K562 (cell line): ENCODE measurements at regions not wholly inside any gene's neighbourhood (a gene's known extent, or its start where the extent isn't known, plus 50 kb on each side); places are given as distances from the start of the nearest gene placed in this dataset.

ENCODE experiments used
- ATAC-seq: fragments of 200-7000 bp; cut with Tn5 transposase; 3 replicates; pipeline ENCODE4 v1.9.1; 2020; ENCODE audit warnings: moderate library complexity
- BruUV-seq: library from RNA; stranded (reverse); fragments of 400-500 nt; replicated peaks from 2 replicates; lab custom pipeline; 2021; lab: Mats Ljungman, UMichigan
- CTCF ChIA-PET: fragments of 300-600 bp; formaldehyde crosslinking; extraction: SDS; loops from one replicate; lab custom pipeline; 2021; ENCODE audit warnings: low intra/inter-chr PET ratio; lab: Yijun Ruan, JAX
- POLR2A ChIA-PET: fragments of 300-600, 350-650 bp; sonication (Branson Sonifier 250); formaldehyde crosslinking; extraction: SDS; loops from one replicate; lab custom pipeline; 2021; ENCODE audit warnings: antibody characterized with exemption, inconsistent platforms; lab: Yijun Ruan, JAX
- DNase-seq, 4 experiments: peaks; one replicate each; pipeline versions ENCODE4 v3.0.0 to v3.0.0-alpha.2; 2011 to 2018; ENCODE audit warnings: low spot score in 3 of 4, mixed read lengths in 3 of 4; ENCODE audit errors: extremely low read depth in 1 of 4
- FAIRE-seq: peaks from 2 replicates; lab custom pipeline; 2011; peaks lifted over from hg19 to GRCh38; lab: Jason Lieb, UNC
- H2AFZ ChIP-seq: 2 replicates; pipeline ENCODE4 v1.6.0; 2011; ENCODE audit warnings: low read depth, low read length, control low read depth, inconsistent platforms
- H3K27ac ChIP-seq: fragments of 200-600 bp; 3 replicates; pipeline ENCODE4 v1.8.0; 2011; ENCODE audit warnings: low read depth, mild to moderate bottlenecking, control low read depth, inconsistent platforms, low read length, moderate library complexity, mixed read lengths; ENCODE audit errors: extremely low read depth
- H3K27me3 ChIP-seq, 2 experiments: fragments of 300-600 bp in 1 of 2; 2 replicates in 1 of 2; 3 replicates in 1 of 2; pipeline versions ENCODE4 v1.6.0 to v1.8.0; 2011; ENCODE audit warnings: inconsistent platforms in 2 of 2, low read length in 2 of 2, mild to moderate bottlenecking in 1 of 2, mixed read lengths in 1 of 2, moderate library complexity in 1 of 2; ENCODE audit not compliant: control insufficient read depth in 2 of 2, insufficient read depth in 2 of 2
- H3K36me3 ChIP-seq: fragments of 300-600 bp; 3 replicates; pipeline ENCODE4 v1.8.0; 2011; ENCODE audit warnings: mild to moderate bottlenecking, low read length, inconsistent platforms; ENCODE audit not compliant: control insufficient read depth, insufficient read depth
- H3K4me1 ChIP-seq, 2 experiments: fragments of 200-600 bp in 1 of 2; replicated peaks in 1 of 2; 2 replicates in 1 of 2; 3 replicates in 1 of 2; pipeline versions ENCODE4 v1.5.1 to v1.8.0; 2011; ENCODE audit warnings: inconsistent platforms in 2 of 2, low read length in 2 of 2, mild to moderate bottlenecking in 1 of 2, mixed read lengths in 1 of 2, moderate library complexity in 1 of 2; ENCODE audit not compliant: control insufficient read depth in 2 of 2, insufficient read depth in 2 of 2
- H3K4me2 ChIP-seq: 2 replicates; pipeline ENCODE4 v1.6.1; 2011; ENCODE audit warnings: low read length, control low read depth, inconsistent platforms, mixed read lengths; ENCODE audit not compliant: insufficient read depth
- H3K4me3 ChIP-seq: fragments of 200-600 bp; sonication (generic), shearing (Covaris generic); 2 replicates; pipeline ENCODE4 v1.5.1; 2016; ENCODE audit warnings: control low read depth, inconsistent platforms
- H3K79me2 ChIP-seq: fragments of 200-600 bp; 3 replicates; pipeline ENCODE4 v1.8.0; 2011; ENCODE audit warnings: low read length, inconsistent platforms; ENCODE audit not compliant: control insufficient read depth, insufficient read depth
- H3K9ac ChIP-seq, 2 experiments: 2 replicates each; pipeline versions ENCODE4 v1.6.0 to v1.6.1; 2011; ENCODE audit warnings: low read depth in 2 of 2, low read length in 2 of 2, control low read depth in 1 of 2, inconsistent platforms in 1 of 2, mild to moderate bottlenecking in 1 of 2, mixed read lengths in 1 of 2; ENCODE audit not compliant: insufficient read depth in 1 of 2
- H3K9me1 ChIP-seq: one replicate; pipeline ENCODE4 v1.6.0; 2011; ENCODE audit warnings: inconsistent platforms, mild to moderate bottlenecking, low read length, moderate library complexity; ENCODE audit not compliant: control insufficient read depth, insufficient read depth
- H3K9me3 ChIP-seq: replicated peaks from 2 replicates; pipeline ENCODE4 v1.5.1; 2011; ENCODE audit warnings: low read depth, low read length, inconsistent platforms; ENCODE audit not compliant: control insufficient read depth, insufficient read depth
- H4K20me1 ChIP-seq: replicated peaks from 2 replicates; pipeline ENCODE4 v1.6.1; 2011; ENCODE audit warnings: low read length, inconsistent platforms, mixed read lengths; ENCODE audit not compliant: control insufficient read depth, insufficient read depth
- EHMT2 ChIP-seq: fragments of 450-650 bp; IDR thresholded peaks from 2 replicates; pipeline ENCODE4 v1.6.1; 2018; ENCODE audit warnings: antibody characterized with exemption
- HNRNPL ChIP-seq: fragments of 200-400 bp; formaldehyde crosslinking; IDR thresholded peaks from 2 replicates; pipeline ENCODE4 v1.6.1; 2017; ENCODE audit warnings: low read depth, mild to moderate bottlenecking, low read length
- MTF1 ChIP-seq: fragments of 250-450 bp; sonication (Bioruptor Pico); IDR thresholded peaks from 2 replicates; pipeline ENCODE4 v1.9.0; 2021; ENCODE audit warnings: moderate library complexity, mild to moderate bottlenecking, inconsistent platforms, borderline replicate concordance
- NCOA1 ChIP-seq: fragments of 450-650 bp; IDR thresholded peaks from 2 replicates; pipeline ENCODE4 v1.6.1; 2016; ENCODE audit warnings: low read depth
- TAF7 ChIP-seq: fragments of 450-650 bp; IDR thresholded peaks from 2 replicates; pipeline ENCODE4 v1.6.1; 2016; ENCODE audit warnings: missing genetic modification characterization, missing compliant biosample characterization
- ZBED1 ChIP-seq: IDR thresholded peaks from 2 replicates; pipeline ENCODE4 v1.6.1; 2014
- ZBTB1 ChIP-seq: sonication (generic); formaldehyde crosslinking; IDR thresholded peaks from 2 replicates; pipeline ENCODE4 v1.8.1; 2023; ENCODE audit warnings: missing genetic modification reagents, low read depth, mild to moderate bottlenecking, borderline replicate concordance
- ZNF57 ChIP-seq: fragments of 450-650 bp; formaldehyde crosslinking; IDR thresholded peaks from 2 replicates; pipeline ENCODE4 v1.4.0; 2020; ENCODE audit warnings: mild to moderate bottlenecking, moderate library complexity
- ZNF584 ChIP-seq: fragments of 200-800 bp; sonication (Bioruptor generic); IDR thresholded peaks from 2 replicates; pipeline ENCODE4 v1.6.1; 2016; ENCODE audit warnings: low read depth, mild to moderate bottlenecking, missing genetic modification characterization, missing compliant biosample characterization
- WGBS: fragments of 100-300 bp; shearing (Covaris generic); methylation state at CpG from one replicate; pipeline ENCODE4 v1.1.6; 2016; ENCODE audit warnings: low coverage, mixed read lengths; ENCODE audit not compliant: insufficient coverage; ENCODE audit errors: missing lambda C conversion rate; 5-methylcytosine and 5-hydroxymethylcytosine counted together
- in situ Hi-C: fragments of 300-500 bp; cut with MboI; formaldehyde crosslinking; loops from 4 replicates; pipeline ENCODE4 v1.15.0; 2018; ENCODE audit warnings: inconsistent platforms, mixed read lengths
- intact Hi-C: fragments of 100-400 bp; cut with micrococcal nuclease; formaldehyde crosslinking; loops from 2 replicates; pipeline ENCODE4 v1.14.2; 2022
- TF ChIP-seq, protein P1 (sequence below), 2 experiments: IDR thresholded peaks; 2 replicates each; pipeline ENCODE4 v1.6.1; 2012; ENCODE audit warnings: improper control_type of control experiment in 2 of 2, low read depth in 2 of 2, low read length in 2 of 2, borderline replicate concordance in 1 of 2
- TF ChIP-seq, protein P2 (sequence below): fragments of 450-650 bp; IDR thresholded peaks from 2 replicates; pipeline ENCODE4 v1.6.1; 2014; ENCODE audit warnings: low read depth, mild to moderate bottlenecking, moderate library complexity, borderline replicate concordance

DNA sequence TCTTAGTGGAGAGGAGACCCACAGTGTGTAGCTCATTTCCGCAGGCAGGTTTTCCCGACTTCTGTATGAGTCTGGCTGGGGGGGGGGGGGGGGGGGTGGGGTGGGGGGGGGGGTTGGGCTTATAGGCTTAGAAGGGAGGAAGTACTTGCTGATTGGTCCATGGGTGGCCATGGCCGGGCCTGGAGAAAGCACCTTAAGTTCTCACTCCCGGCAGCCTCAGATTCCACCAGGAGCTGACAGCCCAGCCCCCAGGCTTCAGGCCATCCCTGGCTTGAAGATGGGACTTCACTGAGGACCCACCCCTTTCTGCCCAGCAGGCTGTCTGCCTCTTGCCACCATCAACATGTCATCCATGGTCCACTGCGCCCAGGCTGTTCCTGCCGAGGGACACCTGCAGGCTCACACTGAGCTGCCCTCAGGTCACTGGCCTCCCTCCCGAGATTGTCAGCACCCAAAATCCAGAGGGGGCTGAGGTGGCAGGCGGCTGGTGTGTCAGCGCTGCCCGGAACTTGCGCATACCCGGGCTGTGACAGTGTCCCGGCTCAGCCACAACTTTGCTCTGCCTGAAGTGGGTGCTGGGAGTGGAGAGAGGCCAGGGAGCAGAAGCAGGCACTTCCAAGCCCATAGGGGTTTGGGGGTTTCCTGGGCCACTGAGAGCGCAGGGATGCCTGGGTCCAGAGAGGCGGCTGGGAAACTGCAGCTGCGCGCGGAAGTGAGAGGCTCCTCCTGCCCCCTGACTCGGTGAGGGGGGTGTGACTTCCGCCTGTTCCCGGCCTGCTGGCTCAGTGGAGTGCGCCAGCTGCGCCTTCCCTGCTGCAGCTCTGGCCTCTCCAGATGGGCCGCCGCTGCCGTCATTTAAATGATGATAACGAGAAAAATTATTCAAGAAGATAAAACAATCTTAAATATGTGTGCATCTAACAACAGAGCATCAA is 256.1 kb downstream of the RPRM start:
- DNase-seq = no peak
- TF ChIP-seq EHMT2 (no peak), HNRNPL (no peak), TAF7 (tag) (no peak), ZBTB1 (CRISPR knock-in tag) (no peak), ZNF57 (CRISPR knock-in tag) (no peak), ZBED1 (no peak), ZNF584 (CRISPR knock-in tag) (no peak), NCOA1 (no peak), MTF1 (CRISPR knock-in tag) (no peak)
- TF ChIP-seq, protein P1, sequence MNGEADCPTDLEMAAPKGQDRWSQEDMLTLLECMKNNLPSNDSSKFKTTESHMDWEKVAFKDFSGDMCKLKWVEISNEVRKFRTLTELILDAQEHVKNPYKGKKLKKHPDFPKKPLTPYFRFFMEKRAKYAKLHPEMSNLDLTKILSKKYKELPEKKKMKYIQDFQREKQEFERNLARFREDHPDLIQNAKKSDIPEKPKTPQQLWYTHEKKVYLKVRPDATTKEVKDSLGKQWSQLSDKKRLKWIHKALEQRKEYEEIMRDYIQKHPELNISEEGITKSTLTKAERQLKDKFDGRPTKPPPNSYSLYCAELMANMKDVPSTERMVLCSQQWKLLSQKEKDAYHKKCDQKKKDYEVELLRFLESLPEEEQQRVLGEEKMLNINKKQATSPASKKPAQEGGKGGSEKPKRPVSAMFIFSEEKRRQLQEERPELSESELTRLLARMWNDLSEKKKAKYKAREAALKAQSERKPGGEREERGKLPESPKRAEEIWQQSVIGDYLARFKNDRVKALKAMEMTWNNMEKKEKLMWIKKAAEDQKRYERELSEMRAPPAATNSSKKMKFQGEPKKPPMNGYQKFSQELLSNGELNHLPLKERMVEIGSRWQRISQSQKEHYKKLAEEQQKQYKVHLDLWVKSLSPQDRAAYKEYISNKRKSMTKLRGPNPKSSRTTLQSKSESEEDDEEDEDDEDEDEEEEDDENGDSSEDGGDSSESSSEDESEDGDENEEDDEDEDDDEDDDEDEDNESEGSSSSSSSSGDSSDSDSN (IDR thresholded peaks at IDR 0.05; ENCODE audit: borderline replicate concordance in 1 of 2, low read depth in 2 of 2, low read length in 2 of 2) = no peak
- TF ChIP-seq, protein P2, sequence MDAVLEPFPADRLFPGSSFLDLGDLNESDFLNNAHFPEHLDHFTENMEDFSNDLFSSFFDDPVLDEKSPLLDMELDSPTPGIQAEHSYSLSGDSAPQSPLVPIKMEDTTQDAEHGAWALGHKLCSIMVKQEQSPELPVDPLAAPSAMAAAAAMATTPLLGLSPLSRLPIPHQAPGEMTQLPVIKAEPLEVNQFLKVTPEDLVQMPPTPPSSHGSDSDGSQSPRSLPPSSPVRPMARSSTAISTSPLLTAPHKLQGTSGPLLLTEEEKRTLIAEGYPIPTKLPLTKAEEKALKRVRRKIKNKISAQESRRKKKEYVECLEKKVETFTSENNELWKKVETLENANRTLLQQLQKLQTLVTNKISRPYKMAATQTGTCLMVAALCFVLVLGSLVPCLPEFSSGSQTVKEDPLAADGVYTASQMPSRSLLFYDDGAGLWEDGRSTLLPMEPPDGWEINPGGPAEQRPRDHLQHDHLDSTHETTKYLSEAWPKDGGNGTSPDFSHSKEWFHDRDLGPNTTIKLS = no peak
- TF ChIP-seq, all 486 proteins: peak for 0
- Histone ChIP-seq H4K20me1 (no peaks in the 10 kb centered on the region), H3K4me3 (no peak overlapping the region), H3K9ac (no peak overlapping the region), H3K79me2 (no peaks in the 10 kb centered on the region), H3K9me1 (no peaks in the 10 kb centered on the region), H3K36me3 (no peaks in the 10 kb centered on the region), H3K4me1 (no peaks in the 10 kb centered on the region; a peak in 1 of 5 replicates), H3K4me2 (no peak overlapping the region), H3K27me3 (no peaks in the 10 kb centered on the region), H3K9me3 (no peaks in the 10 kb centered on the region), H3K27ac (no peak overlapping the region), H2AFZ (no peak overlapping the region)
- CTCF ChIA-PET = no interaction called here
- POLR2A ChIA-PET = no interaction called here
- in situ Hi-C loops = no loop called here
- no peak for FAIRE-seq
- intact Hi-C loops = no loop called here
- no peak for ATAC-seq
- WGBS = 3% methylated on average over 26 of the region's 27 CpGs
- no TSS peak for BruUV-seq
